GM21381 (cell line): ENCODE measurements at regions not wholly inside any gene's neighbourhood (a gene's known extent, or its start where the extent isn't known, plus 50 kb on each side); places are given as distances from the start of the nearest gene placed in this dataset.
A peak's percentile ranks its signal among the peaks of the same experiment; 100 is the strongest.
"Not testable (repeated sequence)": the region's sequence is repeated elsewhere in the genome, so short reads cannot be mapped to it uniquely, and the experiment has no call there.

Source experiments
- ATAC-seq: cut with Tn5 transposase; IDR thresholded peaks from one replicate; pipeline ENCODE4 v1.9.1; 2021; ENCODE audit warnings: mild to moderate bottlenecking, moderate library complexity; ENCODE audit not compliant: unreplicated experiment

GRCh38 chr20:50325215-50325614, 134.6 kb downstream of the CEBPB start:
- ATAC-seq = no peak

- ATAC-seq = no peak
Observed at GRCh38 chr20:50325651-50326050, 135.0 kb downstream of the CEBPB start.

- no peak for ATAC-seq
Observed at GRCh38 chr20:50327666-50328065, 137.0 kb downstream of the CEBPB start.

- no peak for ATAC-seq
Observed at GRCh38 chr20:50328222-50328979, 137.8 kb downstream of the CEBPB start.

DNA sequence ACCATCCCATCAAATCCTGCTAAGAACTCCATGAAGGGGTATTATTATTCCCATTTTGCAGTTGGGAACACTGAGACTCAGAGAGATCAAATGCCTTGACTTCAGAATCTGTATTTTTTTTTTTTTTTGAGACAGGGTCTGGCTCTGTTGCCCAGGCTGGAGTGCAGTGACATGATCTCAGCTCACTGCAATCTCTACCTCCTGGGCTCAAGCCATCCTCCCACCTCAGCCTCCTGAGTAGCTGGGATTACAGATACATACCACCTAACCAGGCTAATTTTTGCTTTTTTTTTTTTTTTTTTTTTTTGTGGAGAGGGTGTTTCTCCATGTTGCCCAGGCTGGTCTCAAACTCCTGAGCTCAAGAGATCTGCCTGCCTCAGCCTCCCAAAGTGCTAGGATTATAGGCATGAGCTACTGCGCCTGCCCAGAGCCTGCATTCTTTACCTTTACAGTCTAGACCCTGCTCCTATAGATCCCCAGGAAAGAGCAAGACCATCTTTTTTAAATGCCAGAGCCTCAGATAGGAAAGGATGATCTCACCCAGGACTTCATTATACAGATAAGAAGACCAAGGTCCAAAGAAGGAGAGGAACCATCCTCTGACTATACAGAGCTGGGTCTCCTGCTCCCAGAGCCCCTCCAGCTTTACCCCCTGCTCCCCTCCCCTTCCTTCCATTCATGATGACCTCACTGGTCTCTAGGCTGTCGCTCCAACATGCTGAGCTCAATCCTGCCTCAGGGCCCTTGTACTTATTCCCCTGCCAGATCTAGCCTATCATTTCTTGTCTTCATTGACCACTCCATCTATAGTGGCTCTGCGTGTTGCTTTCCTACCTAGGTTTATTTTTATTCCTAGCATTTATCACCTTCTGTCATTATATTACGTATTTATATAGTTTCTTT, 138.6 kb downstream of the CEBPB start:
- no peak for ATAC-seq

DNA sequence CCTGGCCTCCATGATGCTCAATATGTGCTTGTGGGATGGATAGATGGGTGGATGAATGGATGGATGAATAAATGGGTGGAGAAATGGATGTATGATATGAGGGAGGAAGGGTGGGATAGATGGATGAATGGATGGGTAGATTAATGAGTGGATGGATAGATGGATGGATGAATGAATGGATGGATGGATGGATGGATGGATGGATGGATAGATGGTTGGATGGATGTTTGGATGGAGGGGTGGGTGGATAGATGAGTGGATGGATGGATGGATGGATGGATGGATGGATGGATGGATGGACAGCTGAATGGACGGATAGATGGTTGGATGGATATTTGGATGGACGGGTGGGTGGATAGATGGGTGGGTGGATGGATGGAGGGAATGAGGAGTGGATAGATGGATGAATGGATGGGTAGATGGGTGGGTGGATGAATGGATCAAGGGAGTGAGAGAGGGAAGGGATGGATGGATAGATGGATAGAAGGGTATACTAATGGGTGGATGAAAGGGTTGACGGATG, 139.4 kb downstream of the CEBPB start:
- ATAC-seq = no peak

- ATAC-seq = no peak
Observed at GRCh38 chr20:50330504-50331313, 140.1 kb downstream of the CEBPB start.

DNA sequence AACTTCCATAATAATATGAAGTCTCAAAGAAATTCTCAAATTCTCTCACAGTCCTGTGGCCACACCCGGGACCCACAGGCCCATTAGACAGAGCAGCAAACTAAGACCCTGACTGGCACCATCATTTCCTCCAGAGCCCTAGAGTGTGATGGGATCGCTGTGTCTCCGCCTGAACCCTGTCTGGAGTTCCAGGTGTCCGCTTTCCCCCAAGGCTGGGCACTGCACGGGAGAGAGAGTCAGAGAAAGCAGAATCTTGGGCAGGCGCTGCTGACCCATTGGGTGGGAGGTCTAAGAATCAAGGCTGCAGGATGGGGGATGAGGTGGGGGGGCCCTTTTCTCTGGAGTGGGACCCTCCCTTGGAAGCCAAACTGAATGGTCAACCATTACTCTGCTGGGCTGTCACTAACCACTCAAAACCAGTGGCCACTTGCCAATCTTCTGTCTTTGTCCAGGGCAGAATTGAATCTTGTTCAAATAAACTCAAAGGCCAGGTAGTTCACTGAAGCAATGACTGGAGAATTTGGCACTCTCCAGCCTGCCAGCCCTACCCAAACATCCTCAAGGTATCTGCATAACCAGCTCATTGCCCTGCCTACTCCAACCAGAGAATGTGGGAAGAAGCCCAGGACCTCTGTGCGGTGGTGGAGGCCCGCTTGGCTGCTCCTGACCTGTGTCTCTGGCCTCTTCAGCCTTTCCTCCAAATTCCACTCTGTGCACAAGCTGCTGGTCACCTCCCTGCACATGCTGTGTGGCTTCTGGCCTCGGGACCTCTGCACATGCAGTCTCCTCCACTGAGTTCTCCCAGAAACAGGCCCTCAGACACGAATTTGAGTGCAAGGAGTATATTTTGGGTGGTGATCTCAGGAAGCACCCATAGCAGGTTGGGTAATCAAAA, 141.1 kb downstream of the CEBPB start:
- no peak for ATAC-seq

- ATAC-seq = no peak
Observed at GRCh38 chr20:50332491-50332980, 141.9 kb downstream of the CEBPB start.

DNA sequence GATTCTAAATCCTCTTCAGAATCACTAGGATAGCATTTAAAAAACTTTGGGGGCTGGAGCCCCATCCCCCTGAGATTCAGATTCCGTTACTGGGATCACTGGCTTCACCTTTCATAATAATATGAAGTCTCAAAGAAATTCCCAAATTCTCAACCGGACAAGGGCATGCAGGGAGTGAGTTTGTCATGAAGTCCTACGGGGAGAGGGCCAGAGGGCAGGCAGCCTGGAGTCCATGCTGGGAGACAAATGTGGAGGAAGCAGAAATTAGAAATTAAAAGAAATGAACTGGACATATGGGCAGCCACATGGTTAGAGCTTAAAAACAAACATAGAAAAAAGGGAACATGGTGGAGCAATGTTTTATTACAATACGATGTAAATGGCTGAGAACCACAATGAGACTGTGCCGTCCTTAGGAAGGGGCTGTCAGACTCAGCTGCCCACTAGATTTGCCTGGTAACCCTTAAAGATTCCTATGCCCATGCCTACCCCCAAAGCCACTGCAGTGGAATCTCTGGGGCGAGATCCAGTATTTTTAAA, 142.6 kb downstream of the CEBPB start:
- ATAC-seq = no peak

DNA sequence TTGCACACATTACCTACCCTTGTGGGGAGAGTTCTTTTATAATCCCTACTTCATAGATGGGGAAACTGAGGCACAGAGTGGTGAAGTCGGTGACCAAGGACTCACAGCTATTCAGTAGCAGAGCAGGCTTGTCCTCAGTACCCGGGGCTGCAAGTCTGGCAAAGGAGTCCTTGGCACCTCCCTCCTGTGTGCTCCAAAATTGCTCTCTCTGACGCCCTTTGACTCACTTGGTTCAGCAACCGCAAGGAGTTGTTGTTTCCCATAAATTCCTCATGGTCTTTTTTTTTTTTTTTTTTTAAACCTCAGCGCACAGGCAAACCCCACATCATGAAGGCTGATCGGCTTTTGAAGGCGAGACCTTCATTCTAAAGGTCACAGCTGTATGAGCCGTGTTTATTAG, 143.2 kb downstream of the CEBPB start:
- no peak for ATAC-seq

DNA sequence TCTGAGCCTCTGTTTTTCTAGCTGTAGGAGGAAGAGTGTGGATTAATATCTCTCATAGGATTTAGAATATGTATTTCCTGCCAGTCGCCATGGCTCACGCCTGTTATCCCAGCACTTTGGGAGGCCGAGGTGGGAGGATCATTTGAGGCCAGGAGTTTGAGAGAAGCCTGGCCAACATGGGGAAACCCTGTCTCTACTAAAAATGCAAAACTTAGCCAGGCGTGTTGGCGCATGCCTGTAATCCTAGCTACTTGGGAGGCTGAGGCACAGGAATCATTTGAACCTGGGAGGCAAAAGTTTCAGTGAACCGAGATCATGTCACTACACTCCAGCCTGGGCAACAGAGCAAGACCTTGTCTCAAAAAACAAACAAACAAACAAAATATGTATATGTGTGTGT, 143.9 kb downstream of the CEBPB start:
- not testable (repeated sequence) for ATAC-seq

DNA sequence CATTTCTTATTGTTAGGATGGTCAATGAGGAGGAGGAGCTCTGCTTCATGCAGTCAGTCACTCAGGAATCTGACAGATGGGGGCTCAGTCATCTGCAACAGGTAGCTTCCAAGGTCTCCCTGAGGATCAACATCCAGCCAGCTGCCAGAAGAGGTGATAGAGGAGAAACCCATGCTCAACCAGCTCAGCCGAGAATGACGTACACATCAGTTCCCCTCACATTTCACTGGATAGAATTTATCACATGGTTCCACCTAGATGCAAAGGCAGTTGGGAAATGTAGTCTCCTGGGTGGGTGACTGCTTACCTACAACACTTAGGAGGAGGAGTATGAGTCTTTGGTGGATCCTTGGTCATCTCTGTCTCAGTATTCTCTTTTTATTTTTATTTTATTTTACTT, 144.5 kb downstream of the CEBPB start:
- ATAC-seq = no peak

DNA sequence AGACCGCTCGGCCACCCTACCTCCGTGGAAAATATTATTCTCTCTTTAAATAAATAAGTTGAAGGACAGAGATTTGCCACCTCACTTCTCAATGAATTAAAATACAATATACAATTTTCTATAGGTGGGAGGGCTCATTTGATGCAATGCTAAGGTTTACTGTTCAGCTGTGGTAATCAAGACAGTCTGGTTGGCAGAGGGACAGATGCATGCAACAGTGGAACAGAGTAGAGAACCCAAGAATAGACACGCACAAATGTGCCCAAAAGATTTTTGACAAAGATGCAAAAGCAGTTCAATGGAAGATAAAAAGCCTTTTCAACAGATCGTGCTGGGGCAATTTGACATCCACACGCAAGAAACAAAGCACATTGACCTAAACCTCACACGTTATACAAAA, 145.2 kb downstream of the CEBPB start:
- ATAC-seq = no peak

- ATAC-seq = no peak
Observed at GRCh38 chr20:50336661-50337060, 146.0 kb downstream of the CEBPB start.

DNA sequence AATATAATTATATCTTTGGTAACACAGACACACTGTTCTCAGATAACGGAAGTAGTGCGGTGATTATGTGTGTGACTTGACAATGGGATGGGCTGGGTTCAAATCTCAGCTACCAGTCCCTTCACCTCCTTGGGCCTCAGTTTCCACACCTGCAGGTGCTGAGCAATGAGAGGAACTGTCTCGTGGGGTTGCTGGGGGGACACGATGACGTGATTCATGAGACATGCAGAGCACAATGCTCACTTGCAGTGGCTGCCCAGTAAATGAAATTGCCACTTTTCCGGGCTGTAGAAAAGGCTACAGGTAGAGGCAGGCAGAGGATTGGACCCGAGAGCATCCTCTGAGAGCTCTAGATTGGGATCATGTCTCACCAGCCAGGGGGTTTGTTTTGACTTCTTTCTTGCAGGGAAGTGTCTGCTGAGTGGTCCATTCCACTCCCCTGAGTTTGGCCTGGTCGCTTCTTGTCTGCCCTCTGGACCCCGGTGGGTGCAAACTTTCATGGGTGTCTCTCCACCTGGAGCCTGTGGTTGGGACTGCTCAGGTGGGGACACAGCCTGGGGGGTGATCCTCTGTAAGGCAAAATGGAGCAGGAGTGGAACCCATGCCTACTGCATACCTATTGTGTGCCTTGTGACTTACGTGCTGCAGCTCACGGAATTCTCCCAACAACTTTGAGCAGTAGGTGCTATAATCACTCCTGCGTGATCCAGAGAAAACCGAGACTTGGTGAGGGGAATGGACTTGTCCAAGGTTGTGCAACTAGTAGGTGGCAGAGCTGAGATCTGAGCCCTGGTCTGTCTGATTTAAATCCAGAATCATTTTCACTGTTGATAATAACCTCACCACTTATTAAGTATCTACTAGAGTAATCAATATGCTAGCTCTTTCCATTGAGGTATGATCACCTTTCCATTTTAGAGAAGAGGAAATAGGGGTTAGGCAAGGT, 147.2 kb downstream of the CEBPB start:
- no peak for ATAC-seq

GRCh38 chr20:50338479-50339391, 148.1 kb downstream of the CEBPB start:
- ATAC-seq = peak; percentile 62
